Panc1 (cell line): ENCODE measurements at regions not wholly inside any gene's neighbourhood (a gene's known extent, or its start where the extent isn't known, plus 50 kb on each side); places are given as distances from the start of the nearest gene placed in this dataset.

Source experiments
- POLR2AphosphoS5 ChIP-seq: IDR thresholded peaks from 2 replicates; pipeline ENCODE4 v1.6.1; 2012; ENCODE audit warnings: mild to moderate bottlenecking, low read depth, low read length, moderate library complexity
- REST ChIP-seq, 2 experiments: IDR thresholded peaks; 2 replicates each; pipeline ENCODE4 v1.6.1; 2011 to 2012; ENCODE audit warnings: low read depth in 2 of 2, control low read depth in 1 of 2, low read length in 1 of 2, mild to moderate bottlenecking in 1 of 2, moderate library complexity in 1 of 2; ENCODE audit not compliant: insufficient read depth in 1 of 2
- TF ChIP-seq, protein P1 (sequence below): fragments of 450-650 bp; IDR thresholded peaks from 2 replicates; pipeline ENCODE4 v1.5.1; 2017; ENCODE audit warnings: mild to moderate bottlenecking

GRCh38 chr12:25659621-25660020, 106.5 kb upstream of the LMNTD1 start:
- TF ChIP-seq, protein P1, sequence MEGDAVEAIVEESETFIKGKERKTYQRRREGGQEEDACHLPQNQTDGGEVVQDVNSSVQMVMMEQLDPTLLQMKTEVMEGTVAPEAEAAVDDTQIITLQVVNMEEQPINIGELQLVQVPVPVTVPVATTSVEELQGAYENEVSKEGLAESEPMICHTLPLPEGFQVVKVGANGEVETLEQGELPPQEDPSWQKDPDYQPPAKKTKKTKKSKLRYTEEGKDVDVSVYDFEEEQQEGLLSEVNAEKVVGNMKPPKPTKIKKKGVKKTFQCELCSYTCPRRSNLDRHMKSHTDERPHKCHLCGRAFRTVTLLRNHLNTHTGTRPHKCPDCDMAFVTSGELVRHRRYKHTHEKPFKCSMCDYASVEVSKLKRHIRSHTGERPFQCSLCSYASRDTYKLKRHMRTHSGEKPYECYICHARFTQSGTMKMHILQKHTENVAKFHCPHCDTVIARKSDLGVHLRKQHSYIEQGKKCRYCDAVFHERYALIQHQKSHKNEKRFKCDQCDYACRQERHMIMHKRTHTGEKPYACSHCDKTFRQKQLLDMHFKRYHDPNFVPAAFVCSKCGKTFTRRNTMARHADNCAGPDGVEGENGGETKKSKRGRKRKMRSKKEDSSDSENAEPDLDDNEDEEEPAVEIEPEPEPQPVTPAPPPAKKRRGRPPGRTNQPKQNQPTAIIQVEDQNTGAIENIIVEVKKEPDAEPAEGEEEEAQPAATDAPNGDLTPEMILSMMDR = no peak
- TF ChIP-seq REST (IDR thresholded peaks at IDR 0.05; ENCODE audit: insufficient read depth in 1 of 2, low read depth in 2 of 2, low read length in 1 of 2) (no peak), POLR2AphosphoS5 (no peak)
